ENCODE measurements at regions not wholly inside any gene's neighbourhood (a gene's known extent, or its start where the extent isn't known, plus 50 kb on each side); places are given as distances from the start of the nearest gene placed in this dataset.

DNA sequence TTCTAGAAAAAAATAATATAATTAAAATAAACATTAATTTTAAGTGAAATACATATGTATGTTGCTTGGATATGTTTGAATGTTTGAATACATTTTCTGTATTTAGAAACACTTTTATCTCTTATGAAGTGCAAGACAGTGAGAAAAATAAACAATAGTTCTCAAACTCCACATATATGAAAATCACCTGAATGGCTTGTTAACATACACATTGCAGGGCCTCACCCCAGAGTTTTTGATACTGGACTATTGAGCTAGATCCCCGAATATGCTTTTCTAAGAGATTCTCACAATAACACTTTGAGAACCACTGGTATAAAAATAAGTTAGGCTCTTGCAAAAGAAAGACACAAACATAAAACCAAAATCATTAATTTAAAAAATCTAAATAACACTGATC lies 1570.3 kb upstream of the PRR20A start (continued):
- TF ChIP-seq, protein P1, sequence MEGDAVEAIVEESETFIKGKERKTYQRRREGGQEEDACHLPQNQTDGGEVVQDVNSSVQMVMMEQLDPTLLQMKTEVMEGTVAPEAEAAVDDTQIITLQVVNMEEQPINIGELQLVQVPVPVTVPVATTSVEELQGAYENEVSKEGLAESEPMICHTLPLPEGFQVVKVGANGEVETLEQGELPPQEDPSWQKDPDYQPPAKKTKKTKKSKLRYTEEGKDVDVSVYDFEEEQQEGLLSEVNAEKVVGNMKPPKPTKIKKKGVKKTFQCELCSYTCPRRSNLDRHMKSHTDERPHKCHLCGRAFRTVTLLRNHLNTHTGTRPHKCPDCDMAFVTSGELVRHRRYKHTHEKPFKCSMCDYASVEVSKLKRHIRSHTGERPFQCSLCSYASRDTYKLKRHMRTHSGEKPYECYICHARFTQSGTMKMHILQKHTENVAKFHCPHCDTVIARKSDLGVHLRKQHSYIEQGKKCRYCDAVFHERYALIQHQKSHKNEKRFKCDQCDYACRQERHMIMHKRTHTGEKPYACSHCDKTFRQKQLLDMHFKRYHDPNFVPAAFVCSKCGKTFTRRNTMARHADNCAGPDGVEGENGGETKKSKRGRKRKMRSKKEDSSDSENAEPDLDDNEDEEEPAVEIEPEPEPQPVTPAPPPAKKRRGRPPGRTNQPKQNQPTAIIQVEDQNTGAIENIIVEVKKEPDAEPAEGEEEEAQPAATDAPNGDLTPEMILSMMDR (IDR thresholded peaks at IDR 0.05; ENCODE audit: low read depth, low read length, missing input control), result no peak
- no peak for TF ChIP-seq HNF4A (conservative IDR thresholded peaks at IDR 0.05)
- TF ChIP-seq MAX (IDR thresholded peaks at IDR 0.05), result no peak
- no peak for TF ChIP-seq JUND (IDR thresholded peaks at IDR 0.05)
- no peak for TF ChIP-seq HNF4G (IDR thresholded peaks at IDR 0.05)

DNA sequence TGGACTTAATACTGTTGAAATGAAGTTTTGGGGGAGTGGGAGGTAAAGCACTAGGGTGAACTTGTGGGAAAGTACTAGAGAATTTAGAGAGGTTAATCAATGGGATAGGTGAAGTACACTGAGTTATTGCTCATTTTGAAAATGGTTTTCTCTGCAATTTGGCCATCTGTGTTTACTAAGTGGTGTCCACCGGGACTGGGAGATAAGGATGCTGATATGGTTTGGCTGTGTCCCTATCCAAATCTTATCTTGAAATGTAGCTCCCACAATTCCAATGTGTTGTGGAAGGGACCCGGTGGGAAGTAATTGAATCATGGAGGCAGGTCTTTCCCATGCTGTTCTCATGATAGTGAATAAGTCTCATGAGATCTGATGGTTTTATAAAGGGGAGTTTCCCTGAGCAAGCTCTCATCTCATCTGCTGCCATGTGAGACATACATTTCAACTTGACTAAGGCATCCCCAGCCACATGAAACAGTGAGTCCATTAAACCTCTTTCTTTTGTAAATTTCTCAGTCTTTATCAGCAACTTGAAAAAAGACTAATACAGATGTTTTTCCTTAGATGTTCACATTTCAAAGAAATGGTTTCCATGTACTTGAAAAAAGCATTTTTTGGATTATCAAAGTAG lies 1569.4 kb upstream of the PRR20A start:
- Histone ChIP-seq H3K9ac (ENCODE audit: low read depth in 1 of 2, low read length in 2 of 2) (no peak overlapping the region), H3K9me3 (ENCODE audit: control insufficient read depth in 4 of 4, low read length in 3 of 4) (no peaks in the 10 kb centered on the region), H3K4me3 (ENCODE audit: low read depth in 1 of 3, low read length in 3 of 3) (no peak overlapping the region), H3K27me3 (ENCODE audit: control insufficient read depth in 4 of 4, insufficient read depth in 4 of 4, low read length in 3 of 4) (no peaks in the 10 kb centered on the region), H3K36me3 (ENCODE audit: control insufficient read depth in 4 of 4, insufficient read depth in 3 of 4, low read depth in 1 of 4, low read length in 3 of 4) (no peaks in the 10 kb centered on the region), H3K4me1 (ENCODE audit: control insufficient read depth in 4 of 4, insufficient read depth in 4 of 4, low read length in 3 of 4) (no peaks in the 10 kb centered on the region), H3K27ac (ENCODE audit: low read depth in 1 of 2, low read length in 2 of 2) (no peak overlapping the region)
- DNase-seq (ENCODE audit: low spot score), result no peak
- WGBS, result 38% methylated on average over 2 of the region's 2 CpGs
- TF ChIP-seq, protein P2, sequence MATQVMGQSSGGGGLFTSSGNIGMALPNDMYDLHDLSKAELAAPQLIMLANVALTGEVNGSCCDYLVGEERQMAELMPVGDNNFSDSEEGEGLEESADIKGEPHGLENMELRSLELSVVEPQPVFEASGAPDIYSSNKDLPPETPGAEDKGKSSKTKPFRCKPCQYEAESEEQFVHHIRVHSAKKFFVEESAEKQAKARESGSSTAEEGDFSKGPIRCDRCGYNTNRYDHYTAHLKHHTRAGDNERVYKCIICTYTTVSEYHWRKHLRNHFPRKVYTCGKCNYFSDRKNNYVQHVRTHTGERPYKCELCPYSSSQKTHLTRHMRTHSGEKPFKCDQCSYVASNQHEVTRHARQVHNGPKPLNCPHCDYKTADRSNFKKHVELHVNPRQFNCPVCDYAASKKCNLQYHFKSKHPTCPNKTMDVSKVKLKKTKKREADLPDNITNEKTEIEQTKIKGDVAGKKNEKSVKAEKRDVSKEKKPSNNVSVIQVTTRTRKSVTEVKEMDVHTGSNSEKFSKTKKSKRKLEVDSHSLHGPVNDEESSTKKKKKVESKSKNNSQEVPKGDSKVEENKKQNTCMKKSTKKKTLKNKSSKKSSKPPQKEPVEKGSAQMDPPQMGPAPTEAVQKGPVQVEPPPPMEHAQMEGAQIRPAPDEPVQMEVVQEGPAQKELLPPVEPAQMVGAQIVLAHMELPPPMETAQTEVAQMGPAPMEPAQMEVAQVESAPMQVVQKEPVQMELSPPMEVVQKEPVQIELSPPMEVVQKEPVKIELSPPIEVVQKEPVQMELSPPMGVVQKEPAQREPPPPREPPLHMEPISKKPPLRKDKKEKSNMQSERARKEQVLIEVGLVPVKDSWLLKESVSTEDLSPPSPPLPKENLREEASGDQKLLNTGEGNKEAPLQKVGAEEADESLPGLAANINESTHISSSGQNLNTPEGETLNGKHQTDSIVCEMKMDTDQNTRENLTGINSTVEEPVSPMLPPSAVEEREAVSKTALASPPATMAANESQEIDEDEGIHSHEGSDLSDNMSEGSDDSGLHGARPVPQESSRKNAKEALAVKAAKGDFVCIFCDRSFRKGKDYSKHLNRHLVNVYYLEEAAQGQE (IDR thresholded peaks at IDR 0.05), result no peak
- TF ChIP-seq NR2F2 (IDR thresholded peaks at IDR 0.05), result no peak
- TF ChIP-seq, protein P1 (IDR thresholded peaks at IDR 0.05; ENCODE audit: low read depth, low read length, missing input control), result no peak

DNA sequence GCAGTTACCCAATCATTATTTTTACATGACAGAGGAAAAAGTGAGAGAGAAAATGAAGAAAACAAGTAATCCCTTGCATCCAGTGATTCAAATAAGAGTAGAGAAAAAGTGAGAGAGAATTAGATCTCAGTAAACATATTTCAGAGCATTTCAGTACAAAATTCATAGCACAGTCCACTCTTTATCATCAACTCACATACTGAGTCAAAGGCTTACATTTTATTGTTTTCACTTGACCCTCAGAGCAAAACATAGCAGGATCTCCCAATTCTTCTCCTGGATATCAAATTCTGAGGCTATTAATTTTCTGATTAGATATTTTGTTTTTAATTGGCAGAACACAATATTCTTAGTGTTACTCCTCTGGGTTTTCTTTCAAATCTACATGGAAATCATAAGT lies 1568.3 kb upstream of the PRR20A start:
- Histone ChIP-seq H3K4me3 (ENCODE audit: low read depth in 1 of 3, low read length in 3 of 3) (no peak overlapping the region), H3K4me1 (ENCODE audit: control insufficient read depth in 4 of 4, insufficient read depth in 4 of 4, low read length in 3 of 4) (no peaks in the 10 kb centered on the region), H3K27ac (ENCODE audit: low read depth in 1 of 2, low read length in 2 of 2) (no peak overlapping the region), H3K36me3 (ENCODE audit: control insufficient read depth in 4 of 4, insufficient read depth in 3 of 4, low read depth in 1 of 4, low read length in 3 of 4) (no peaks in the 10 kb centered on the region), H3K9me3 (ENCODE audit: control insufficient read depth in 4 of 4, low read length in 3 of 4) (no peaks in the 10 kb centered on the region), H3K9ac (ENCODE audit: low read depth in 1 of 2, low read length in 2 of 2) (no peak overlapping the region), H3K27me3 (ENCODE audit: control insufficient read depth in 4 of 4, insufficient read depth in 4 of 4, low read length in 3 of 4) (no peaks in the 10 kb centered on the region)
- no peak for TF ChIP-seq EGR1 (IDR thresholded peaks at IDR 0.05; ENCODE audit: low read depth in 2 of 2)
- TF ChIP-seq HNF4A (conservative IDR thresholded peaks at IDR 0.05), result no peak
- no peak for TF ChIP-seq MAX (IDR thresholded peaks at IDR 0.05)
- no peak for TF ChIP-seq GABPA (IDR thresholded peaks at IDR 0.05 in 1 of 2, conservative IDR thresholded peaks at IDR 0.05 in 1 of 2)
- TF ChIP-seq RAD21 (IDR thresholded peaks at IDR 0.05), result no peak
- TF ChIP-seq RXRA (IDR thresholded peaks at IDR 0.05), result no peak
- TF ChIP-seq HNF4G (IDR thresholded peaks at IDR 0.05), result no peak
- TF ChIP-seq FOXA2 (IDR thresholded peaks at IDR 0.05), result no peak
- TF ChIP-seq, protein P3, sequence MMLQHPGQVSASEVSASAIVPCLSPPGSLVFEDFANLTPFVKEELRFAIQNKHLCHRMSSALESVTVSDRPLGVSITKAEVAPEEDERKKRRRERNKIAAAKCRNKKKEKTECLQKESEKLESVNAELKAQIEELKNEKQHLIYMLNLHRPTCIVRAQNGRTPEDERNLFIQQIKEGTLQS (IDR thresholded peaks at IDR 0.05), result no peak
- TF ChIP-seq, protein P1 (IDR thresholded peaks at IDR 0.05; ENCODE audit: low read depth, low read length, missing input control), result no peak
- TF ChIP-seq JUND (IDR thresholded peaks at IDR 0.05), result no peak
- TF ChIP-seq FOXA1 (IDR thresholded peaks at IDR 0.05), result no peak
- no peak for DNase-seq (ENCODE audit: low spot score)
